Left ventricle myocardium superior (tissue), 1 donor: ENCODE measurements at regions not wholly inside any gene's neighbourhood (a gene's known extent, or its start where the extent isn't known, plus 50 kb on each side); places are given as distances from the start of the nearest gene placed in this dataset.
"Not testable (repeated sequence)": the region's sequence is repeated elsewhere in the genome, so short reads cannot be mapped to it uniquely, and the experiment has no call there.

Experiments used
- ATAC-seq: fragments of 200-7000 bp; cut with Tn5 transposase; one replicate; pipeline ENCODE4 v1.9.1; 2020; ENCODE audit warnings: mild to moderate bottlenecking, moderate library complexity
- DNase-seq: peaks from one replicate; pipeline ENCODE4 v3.0.0-alpha.2; 2020
- intact Hi-C: fragments of 100-400 bp; cut with micrococcal nuclease; formaldehyde crosslinking; loops from one replicate; pipeline ENCODE4 v1.11.0; 2022
- donor health status: DM: no; HTN: yes; CAD: no; lungs with severe emphysema.

GRCh38 chr2:207418419-207418818 lies 111.3 kb upstream of the CREB1 start:
- no peak for ATAC-seq
- DNase-seq = no peak
- intact Hi-C loops = no loop called here

- no peak for DNase-seq
- no peak for ATAC-seq
- intact Hi-C loops = no loop called here
Measured at GRCh38 chr2:207419331-207419730, 110.4 kb upstream of the CREB1 start.

- intact Hi-C loops = no loop called here
- DNase-seq (no peak), ATAC-seq (no peak)
Measured at GRCh38 chr2:207421671-207422070, 108.1 kb upstream of the CREB1 start.

GRCh38 chr2:207422380-207422779 lies 107.4 kb upstream of the CREB1 start:
- no peak for ATAC-seq
- intact Hi-C loops = no loop called here
- no peak for DNase-seq

- DNase-seq (no peak), ATAC-seq (no peak)
- intact Hi-C loops = no loop called here
Measured at GRCh38 chr2:207423886-207424285, 105.9 kb upstream of the CREB1 start.

GRCh38 chr2:207427986-207428385 lies 101.8 kb upstream of the CREB1 start:
- DNase-seq (no peak), ATAC-seq (no peak)
- intact Hi-C loops = no loop called here

- DNase-seq = no peak
- no peak for ATAC-seq
- intact Hi-C loops = no loop called here
Measured at GRCh38 chr2:207428573-207428972, 101.2 kb upstream of the CREB1 start.

- ATAC-seq = no peak
- intact Hi-C loops = no loop called here
- no peak for DNase-seq
Measured at GRCh38 chr2:207432453-207432852, 97.3 kb upstream of the CREB1 start.

- DNase-seq (no peak), ATAC-seq (no peak)
- intact Hi-C loops = no loop called here
Measured at GRCh38 chr2:207434306-207434705, 95.5 kb upstream of the CREB1 start.

- intact Hi-C loops = no loop called here
- ATAC-seq = no peak
Measured at GRCh38 chr2:207434899-207435465, 94.8 kb upstream of the CREB1 start.

GRCh38 chr2:207437136-207437523 lies 92.6 kb upstream of the CREB1 start:
- no peak for DNase-seq
- no peak for ATAC-seq
- intact Hi-C loops = no loop called here

More at GRCh38 chr2:207434899-207435465, 94.8 kb upstream of the CREB1 start:
- DNase-seq = no peak

- ATAC-seq (no peak), DNase-seq (no peak)
- intact Hi-C loops = no loop called here
Measured at GRCh38 chr2:207437524-207438143, 92.1 kb upstream of the CREB1 start.

- intact Hi-C loops = no loop called here
- ATAC-seq (no peak), DNase-seq (no peak)
Measured at GRCh38 chr2:207438414-207439126, 91.2 kb upstream of the CREB1 start.

- intact Hi-C loops, ATAC-seq, DNase-seq: not testable (repeated sequence)
Measured at GRCh38 chr2:207439881-207440280, 89.9 kb upstream of the CREB1 start.

GRCh38 chr2:207444756-207445155 lies 85.0 kb upstream of the CREB1 start:
- intact Hi-C loops = no loop called here
- no peak for ATAC-seq
- no peak for DNase-seq

- no peak for ATAC-seq
- intact Hi-C loops = no loop called here
- no peak for DNase-seq
Measured at GRCh38 chr2:207446653-207447052, 83.1 kb upstream of the CREB1 start.

GRCh38 chr2:207448006-207448405 lies 81.8 kb upstream of the CREB1 start:
- no peak for DNase-seq
- no peak for ATAC-seq
- intact Hi-C loops = no loop called here

GRCh38 chr2:207449642-207450165 lies 80.1 kb upstream of the CREB1 start:
- intact Hi-C loops = no loop called here
- DNase-seq = no peak

GRCh38 chr2:207450186-207450585 lies 79.6 kb upstream of the CREB1 start:
- ATAC-seq (no peak), DNase-seq (no peak)
- intact Hi-C loops = no loop called here

More at GRCh38 chr2:207449642-207450165, 80.1 kb upstream of the CREB1 start:
- ATAC-seq = no peak

GRCh38 chr2:207458582-207458981 lies 71.2 kb upstream of the CREB1 start:
- intact Hi-C loops = no loop called here
- ATAC-seq (no peak), DNase-seq (no peak)
